ENCODE measurements at regions not wholly inside any gene's neighbourhood (a gene's known extent, or its start where the extent isn't known, plus 50 kb on each side); places are given as distances from the start of the nearest gene placed in this dataset.

- DNase-seq = no peak
Observed at GRCh38 chr11:128251140-128251539, 336.2 kb downstream of the ETS1 start.

- DNase-seq = no peak
Observed at GRCh38 chr11:128250482-128250881, 336.9 kb downstream of the ETS1 start.

GRCh38 chr11:128246810-128247594 lies 340.4 kb downstream of the ETS1 start:
- DNase-seq = no peak

DNA sequence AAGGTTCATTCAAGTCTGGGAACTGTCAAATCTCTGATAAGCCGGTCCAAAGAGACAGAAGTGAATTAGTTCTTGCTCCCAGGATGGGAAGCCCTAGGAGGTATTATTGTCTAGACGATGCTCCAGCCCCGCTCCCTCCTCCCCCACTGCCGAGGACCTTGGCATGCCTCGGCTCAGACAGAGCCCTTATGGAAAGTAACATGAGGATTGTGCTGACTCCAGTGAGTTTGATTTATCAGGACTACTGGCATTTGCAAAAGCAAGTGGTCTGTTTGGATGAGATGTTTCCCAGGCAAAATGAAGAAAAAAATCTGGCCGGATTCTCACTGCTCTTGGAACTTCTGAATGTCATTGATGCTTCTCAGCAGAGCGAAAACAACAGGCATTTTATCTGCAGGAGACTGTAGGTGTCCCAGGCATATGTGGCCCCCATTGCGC lies 341.0 kb downstream of the ETS1 start:
- DNase-seq = no peak

- no peak for DNase-seq
Observed at GRCh38 chr11:128244871-128245270, 342.5 kb downstream of the ETS1 start.

DNA sequence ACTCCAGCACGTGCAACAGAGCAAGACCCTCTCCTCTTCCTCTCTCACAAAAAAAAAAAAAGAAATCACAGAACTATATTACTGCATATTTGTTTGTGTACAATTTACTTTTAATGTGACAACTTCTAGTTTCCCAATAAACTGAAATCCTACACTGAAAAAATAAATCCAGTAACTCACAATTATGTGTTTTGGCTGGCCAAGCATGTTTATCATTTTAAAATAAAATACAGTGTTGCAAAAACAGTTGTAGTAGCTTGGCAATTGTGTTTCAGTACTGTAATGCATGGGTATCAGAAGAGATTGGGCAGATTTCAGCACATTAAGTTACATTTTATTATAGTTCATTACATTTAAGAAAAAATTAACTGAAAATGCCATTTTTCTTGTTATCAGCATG lies 344.9 kb downstream of the ETS1 start:
- DNase-seq = no peak

- DNase-seq = no peak
Observed at GRCh38 chr11:128240546-128240945, 346.8 kb downstream of the ETS1 start.

DNA sequence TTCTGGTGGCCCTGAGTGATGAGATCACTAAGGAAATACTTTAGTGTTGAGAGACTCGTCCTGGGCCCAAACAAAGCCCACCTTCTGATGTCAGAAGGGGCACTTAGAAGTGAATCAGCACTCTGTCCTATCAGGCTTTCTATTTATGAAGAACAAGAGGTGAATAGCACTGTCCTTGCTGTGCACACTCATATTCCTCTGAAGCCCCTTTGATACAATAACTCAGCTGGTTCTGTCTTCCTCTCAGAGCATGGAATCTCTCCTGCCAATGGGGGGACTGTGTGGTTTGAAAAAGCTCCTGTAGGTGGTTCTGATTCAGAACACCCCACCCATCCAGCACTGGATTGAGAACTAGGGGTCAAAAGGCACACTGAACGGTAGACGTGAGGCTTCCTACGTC lies 348.1 kb downstream of the ETS1 start:
- DNase-seq = no peak

DNA sequence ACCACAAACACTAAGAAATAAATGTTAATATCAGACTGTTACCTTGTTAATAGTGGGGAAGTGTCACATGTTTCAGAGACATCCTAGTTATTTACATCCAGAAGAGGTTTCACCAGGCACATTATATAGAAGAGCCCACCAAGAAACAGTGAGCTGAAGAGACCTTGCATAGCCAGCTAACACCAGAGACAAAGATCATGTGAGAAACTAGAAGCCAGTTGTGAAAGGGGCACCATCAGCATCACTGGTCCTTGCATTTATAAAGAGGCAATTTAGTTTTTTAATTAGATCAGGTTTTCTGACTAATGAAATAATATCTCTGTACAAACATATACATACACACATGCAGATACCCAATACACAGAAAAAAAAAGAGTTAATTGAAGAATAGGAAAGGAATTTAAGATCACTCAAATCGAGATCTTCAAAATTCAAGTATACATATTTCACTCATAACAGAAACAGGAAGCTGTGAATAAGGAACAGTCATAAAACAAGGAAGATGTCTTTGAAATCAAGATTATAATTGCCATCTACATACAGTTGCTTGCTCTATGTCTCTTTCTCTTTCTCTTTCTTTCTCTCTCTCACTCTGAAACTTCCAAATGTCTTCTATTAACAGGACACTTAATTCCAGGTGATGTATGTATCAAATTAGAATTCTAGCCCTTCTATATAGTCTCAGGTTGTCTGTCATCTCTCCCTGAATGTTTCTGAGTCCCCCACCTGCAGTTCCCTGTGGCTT lies 348.7 kb downstream of the ETS1 start:
- no peak for DNase-seq

DNA sequence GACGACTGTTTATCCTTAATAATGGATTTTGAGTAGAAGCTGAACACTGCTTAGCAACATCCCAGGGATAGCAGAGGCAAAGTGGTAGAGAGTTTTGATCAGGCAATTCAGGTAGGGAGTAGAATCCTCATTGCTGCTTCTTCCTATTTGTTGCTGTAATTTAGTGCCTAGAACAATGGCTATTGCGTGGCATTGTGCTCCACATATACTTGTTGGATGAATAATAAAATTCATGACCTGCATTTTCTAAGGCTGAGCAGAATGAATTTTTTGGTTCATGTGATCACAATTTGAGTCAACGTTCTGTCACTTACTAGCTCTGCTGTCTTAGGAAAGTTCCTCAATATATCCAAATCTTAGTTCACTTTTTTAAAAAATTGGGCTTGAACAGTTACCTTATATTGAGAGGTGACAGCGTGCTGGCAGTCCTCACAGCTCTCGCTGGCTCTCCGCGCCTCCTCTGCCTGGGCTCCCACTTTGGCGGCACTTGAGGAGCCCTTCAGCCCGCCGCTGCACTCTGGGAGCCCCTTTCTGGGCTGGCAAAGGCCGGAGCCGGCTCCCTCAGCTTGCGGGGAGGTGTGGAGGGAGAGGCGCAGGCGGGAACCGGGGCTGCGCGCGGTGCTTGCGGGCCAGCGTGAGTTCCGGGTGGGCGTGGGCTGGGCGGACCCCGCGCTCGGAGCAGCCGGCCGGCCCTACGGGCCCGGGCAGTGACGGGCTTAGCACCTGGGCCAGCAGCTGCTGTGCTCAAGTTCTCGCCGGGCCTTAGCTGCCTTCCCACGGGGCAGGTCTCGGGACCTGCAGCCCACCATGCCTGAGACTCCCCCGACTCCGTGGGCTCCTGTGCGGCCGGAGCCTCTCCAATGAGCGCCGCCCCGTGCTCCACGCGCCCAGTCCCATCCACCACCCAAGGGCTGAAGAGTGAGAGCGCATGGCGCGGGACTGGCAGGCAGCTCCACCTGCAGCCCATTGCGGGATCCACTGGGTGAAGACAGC lies 350.6 kb downstream of the ETS1 start:
- no peak for DNase-seq

DNA sequence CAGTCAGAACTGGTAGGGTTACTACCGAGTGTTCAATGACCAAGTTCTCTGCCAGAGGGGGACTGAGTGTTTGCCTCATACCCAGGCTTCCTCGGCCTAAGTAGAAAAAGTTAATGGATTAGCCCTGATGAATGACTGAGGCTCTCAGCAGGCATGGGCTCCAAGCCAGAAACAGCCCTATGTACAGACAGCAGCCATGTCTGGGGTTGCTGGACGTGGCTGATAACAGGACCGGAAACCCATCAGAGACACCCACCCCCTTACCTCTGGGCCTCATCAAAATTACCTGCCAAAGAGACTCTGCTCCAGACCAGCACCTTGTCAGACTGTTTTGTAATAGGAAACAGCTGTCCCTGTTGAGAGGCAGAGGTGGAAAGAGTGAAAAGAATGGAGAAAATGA lies 351.4 kb downstream of the ETS1 start:
- no peak for DNase-seq

- no peak for DNase-seq
Observed at GRCh38 chr11:128235426-128235825, 351.9 kb downstream of the ETS1 start.

DNA sequence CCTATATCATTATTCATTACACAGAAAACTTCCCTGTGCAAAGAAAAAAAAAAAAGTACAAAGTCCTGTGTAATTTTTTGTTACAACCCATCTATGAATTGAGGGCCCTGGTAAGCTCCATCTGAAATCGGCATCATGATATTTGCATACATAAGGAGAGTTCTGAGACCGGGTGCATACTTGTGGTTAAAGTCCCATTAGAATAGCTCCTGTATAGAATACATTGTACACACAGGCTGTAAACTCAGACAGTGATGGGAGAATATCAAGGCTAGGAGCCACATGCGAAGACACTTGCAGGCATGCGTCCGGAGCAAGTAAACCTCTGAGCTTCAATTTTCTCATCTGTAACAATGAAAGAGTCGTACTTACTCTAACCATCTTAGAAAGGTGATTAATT lies 353.2 kb downstream of the ETS1 start:
- no peak for DNase-seq

DNA sequence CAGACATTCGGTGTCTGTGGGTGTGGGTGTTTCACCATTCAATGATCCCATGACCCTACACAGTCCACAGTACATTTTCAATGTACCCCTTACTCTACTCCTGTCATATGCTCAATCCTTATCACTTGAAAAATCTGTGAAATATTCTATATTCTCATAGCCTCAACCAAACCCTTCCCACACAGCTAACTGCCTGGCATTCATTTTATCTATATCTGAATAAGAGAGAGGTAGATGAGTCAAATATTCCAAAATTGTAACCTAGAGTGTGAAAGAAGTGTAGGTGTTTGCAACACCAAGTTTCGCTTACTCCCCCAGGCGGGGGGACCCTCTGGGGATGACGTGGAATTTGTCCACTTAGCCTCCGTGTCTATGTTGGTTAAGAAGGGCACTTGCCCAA lies 354.8 kb downstream of the ETS1 start:
- no peak for DNase-seq

DNA sequence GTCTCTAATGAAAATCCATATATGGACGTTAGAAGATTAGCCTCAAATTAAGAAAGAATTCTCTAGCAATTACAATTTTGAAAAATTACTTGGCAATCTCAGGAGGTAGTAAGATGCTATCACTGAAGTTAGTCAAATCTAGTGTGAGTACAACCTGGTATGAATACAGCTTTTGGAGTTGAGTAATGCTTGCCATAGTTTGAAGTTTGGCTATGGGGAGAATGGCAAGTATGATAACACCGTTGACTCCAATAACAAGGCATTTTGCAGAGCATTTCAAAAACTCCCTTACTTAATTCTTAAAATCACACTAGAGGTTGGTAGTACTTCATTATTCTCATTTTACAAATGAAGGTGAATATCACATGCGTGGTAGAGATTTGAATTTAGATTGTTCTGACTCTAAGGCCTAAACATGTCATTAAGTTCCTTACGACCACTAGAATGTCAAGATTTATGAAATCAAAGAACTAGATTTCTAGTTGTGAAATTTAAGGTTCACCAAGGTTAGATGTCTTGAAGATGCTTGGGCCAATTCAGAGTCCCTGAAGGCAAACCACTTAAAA lies 355.4 kb downstream of the ETS1 start:
- DNase-seq = no peak

DNA sequence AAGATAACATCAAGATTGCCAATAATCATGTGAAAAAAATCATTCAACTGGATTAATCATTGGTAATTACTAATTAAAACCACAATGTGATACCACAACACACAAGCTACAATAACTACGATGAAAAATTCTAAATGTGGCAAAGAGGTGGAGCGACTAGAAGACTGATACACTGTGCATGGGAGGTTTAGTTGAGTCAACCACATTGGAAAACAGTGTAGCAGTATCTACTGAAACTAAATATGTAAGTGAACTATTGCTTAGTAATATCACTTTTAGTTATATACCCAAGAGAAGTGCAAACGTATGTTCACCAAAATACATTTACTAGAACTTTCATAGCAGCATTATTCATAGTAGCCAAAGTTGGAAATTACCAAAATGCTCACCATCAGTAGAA lies 359.9 kb downstream of the ETS1 start:
- DNase-seq = no peak

- no peak for DNase-seq
Observed at GRCh38 chr11:128226106-128226716, 361.1 kb downstream of the ETS1 start.

GRCh38 chr11:128222245-128222884 lies 365.0 kb downstream of the ETS1 start:
- no peak for DNase-seq

GRCh38 chr11:128219731-128220120 lies 367.6 kb downstream of the ETS1 start:
- DNase-seq = no peak

DNA sequence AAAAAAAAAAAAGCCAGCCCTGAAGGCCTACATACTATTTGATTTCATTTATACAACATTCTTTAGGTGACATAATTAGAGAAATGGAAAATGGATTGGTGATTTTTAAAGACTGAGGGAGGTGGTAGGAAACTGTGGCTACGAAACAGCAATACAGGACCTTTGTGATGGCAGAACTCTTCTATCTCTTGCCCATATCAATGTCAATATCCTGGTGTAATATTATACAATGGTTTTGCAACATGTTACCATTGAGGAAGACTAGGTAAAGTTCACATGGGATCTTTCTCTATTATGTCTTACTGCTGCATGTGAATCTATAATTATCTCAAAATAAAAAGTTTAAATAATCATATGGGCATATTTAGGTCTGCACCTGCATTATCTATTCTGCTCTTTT lies 371.2 kb downstream of the ETS1 start:
- DNase-seq = no peak

- DNase-seq = no peak
Observed at GRCh38 chr11:128215238-128215882, 372.0 kb downstream of the ETS1 start.

All from SHP77 (cell line).